ENCODE measurements at regions not wholly inside any gene's neighbourhood (a gene's known extent, or its start where the extent isn't known, plus 50 kb on each side); places are given as distances from the start of the nearest gene placed in this dataset.
"Not testable (repeated sequence)": the region's sequence is repeated elsewhere in the genome, so short reads cannot be mapped to it uniquely, and the experiment has no call there.

- Histone ChIP-seq H3K9me3 (peaks cover 3% of the 10 kb centered on the region), H3K36me3 (no peaks in the 10 kb centered on the region), H3K27me3 (no peaks in the 10 kb centered on the region), H3K4me3 (no peak overlapping the region)
- no peak for DNase-seq
These were observed 61.0 kb upstream of the ADAMTS2 start for GRCh38 chr5:179406031-179406961.

GRCh38 chr5:179405426-179406030 is 60.3 kb upstream of the ADAMTS2 start:
- Histone ChIP-seq H3K9me3 (peaks cover 10% of the 10 kb centered on the region), H3K27me3 (no peaks in the 10 kb centered on the region), H3K36me3 (no peaks in the 10 kb centered on the region), H3K4me3 (no peak overlapping the region)
- DNase-seq: no peak

DNA sequence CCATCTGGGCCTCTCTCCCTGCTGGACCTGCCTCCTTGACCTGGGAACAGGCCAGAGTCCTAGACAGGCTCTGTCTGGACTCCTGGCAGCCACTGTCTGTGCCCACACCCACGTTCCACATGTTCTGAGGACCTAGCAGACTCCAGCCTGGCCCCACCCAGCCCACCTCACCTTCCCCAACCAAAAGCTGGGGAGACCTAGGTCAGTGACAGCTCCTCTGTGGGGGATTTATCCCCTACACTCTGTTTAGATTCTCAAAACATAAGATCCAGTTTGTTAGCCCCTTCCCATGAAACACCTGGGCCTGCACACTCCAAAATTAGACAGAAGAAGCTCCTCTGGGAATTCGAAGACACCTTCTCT is 59.8 kb upstream of the ADAMTS2 start:
- no peak overlapping the region for H3K4me3 ChIP-seq
- peaks cover 15% of the 10 kb centered on the region for H3K9me3 ChIP-seq
- no peak for DNase-seq
- no peaks in the 10 kb centered on the region for H3K36me3 ChIP-seq
- no peaks in the 10 kb centered on the region for H3K27me3 ChIP-seq

DNA sequence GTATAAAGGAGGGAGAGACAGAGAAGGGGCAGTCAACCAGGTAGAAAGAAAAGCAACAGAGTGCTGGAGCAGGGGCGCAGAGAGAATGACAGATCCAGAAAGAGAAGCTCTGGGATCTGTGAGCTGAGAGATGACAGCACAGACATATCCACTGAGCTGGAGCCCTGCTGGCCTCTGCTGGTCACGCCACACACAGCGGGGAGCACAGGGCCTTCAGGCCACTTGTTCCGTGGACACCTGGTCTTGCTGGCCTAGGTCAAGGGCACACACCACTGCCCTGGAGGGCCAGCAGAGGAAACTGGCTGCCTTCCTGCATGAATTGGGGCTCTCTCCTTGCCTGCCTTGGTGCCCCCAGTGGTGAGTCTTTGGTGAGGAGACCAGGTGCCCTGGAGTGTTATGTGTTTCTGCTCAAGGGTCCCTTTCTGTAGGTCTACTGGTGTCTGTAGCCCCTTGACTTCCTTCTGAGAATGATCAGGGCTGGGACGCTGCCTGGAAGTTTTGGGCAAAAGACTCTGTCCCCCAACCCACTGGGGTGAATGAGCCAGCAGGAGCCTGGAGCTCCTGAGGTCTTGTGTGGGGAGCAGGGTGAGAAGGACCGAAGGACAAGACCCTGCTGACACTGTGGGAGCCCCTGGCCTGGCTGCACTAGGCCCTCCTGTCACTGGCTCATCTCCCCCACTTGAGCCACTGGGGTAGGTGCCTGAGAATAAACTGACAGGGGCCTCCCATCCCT is 59.2 kb upstream of the ADAMTS2 start:
- Histone ChIP-seq H3K36me3 (no peaks in the 10 kb centered on the region), H3K4me3 (no peak overlapping the region), H3K9me3 (peaks cover 21% of the 10 kb centered on the region), H3K27me3 (no peaks in the 10 kb centered on the region)
- peak; percentile 34 for DNase-seq

DNA sequence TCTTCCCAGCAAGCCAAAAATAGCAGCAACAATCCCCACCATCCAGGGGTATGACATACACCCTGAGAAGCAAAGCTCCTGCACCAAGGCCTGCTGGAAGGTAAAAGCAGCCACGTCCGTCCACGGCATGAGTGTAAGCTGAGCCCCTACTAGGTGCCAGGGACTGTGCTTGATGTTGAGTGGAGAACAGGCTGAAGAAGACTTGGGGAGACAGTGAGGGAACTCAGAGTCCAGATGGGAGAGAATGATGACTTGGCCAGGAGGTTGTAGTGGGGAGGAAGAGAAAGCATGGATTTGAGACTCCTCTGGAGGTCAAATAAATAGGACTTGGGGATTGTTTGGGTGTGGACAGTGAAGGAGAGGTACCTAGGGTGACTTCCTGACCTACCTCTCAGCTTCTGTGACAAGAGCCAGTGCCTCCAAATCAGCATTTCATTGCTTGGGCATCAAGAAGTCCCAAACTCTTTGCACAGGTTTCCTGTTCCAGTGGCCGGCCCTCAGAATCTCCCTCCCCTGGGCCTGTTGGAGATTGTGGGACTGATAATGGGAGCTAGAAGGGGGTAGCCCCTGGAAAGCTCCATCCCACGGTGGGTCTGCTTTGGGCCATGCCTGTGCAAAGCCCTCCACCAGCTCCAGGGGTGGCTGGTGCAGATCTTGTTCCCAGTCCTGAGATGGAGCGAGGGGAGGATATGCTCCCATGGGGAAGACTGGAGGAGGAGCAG is 58.3 kb upstream of the ADAMTS2 start:
- peaks cover 30% of the 10 kb centered on the region for H3K9me3 ChIP-seq
- H3K4me3 ChIP-seq: no peak overlapping the region
- no peak for DNase-seq
- H3K27me3 ChIP-seq: no peaks in the 10 kb centered on the region
- H3K36me3 ChIP-seq: no peaks in the 10 kb centered on the region

- H3K36me3 ChIP-seq, H3K27me3 ChIP-seq, H3K4me3 ChIP-seq, DNase-seq: not testable (repeated sequence)
- peaks cover 34% of the 10 kb centered on the region for H3K9me3 ChIP-seq
These were observed 55.2 kb upstream of the ADAMTS2 start for GRCh38 chr5:179400435-179400834.

DNA sequence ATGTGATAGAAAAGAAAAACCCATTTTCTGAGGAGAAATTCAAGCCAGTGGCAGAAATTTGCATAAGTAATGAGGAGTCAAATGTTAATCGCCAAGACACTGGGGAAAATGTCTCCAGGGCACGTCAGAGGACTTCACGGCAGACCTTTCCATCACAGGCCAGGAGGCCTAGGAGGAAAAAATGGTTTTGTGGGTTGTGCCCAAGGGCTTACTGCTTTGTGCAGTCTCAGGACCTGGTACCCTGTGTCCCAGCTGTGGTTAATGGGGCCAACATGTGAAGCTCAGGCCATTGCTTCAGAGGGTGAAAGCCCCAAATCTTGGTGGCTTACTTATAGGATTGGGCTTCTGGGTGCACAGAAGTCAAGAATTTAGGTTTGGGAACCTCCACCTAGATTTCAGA is 54.8 kb upstream of the ADAMTS2 start:
- DNase-seq: no peak
- Histone ChIP-seq H3K4me3 (no peak overlapping the region), H3K36me3 (no peaks in the 10 kb centered on the region), H3K27me3 (no peaks in the 10 kb centered on the region), H3K9me3 (peaks cover 35% of the 10 kb centered on the region)

DNA sequence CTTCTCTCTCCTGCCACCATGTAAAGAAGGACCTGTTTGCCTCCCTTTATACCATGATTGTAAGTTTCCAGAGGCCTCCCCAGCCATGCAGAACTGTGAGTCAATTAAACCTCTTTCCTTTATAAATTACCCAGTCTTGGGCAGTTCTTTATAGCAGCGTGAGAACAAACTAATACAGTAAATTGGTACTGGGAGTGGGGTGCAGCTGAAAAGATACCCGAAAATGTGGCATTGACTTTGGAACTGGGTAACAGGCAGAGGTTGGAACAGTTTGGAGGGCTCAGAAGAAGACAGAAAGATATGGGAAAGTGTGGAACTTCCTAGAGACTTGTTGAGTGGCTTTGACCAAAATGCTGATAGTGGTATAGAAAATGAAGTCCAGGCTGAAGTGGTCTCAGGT is 54.1 kb upstream of the ADAMTS2 start:
- peaks cover 41% of the 10 kb centered on the region for H3K9me3 ChIP-seq
- H3K27me3 ChIP-seq, DNase-seq, H3K36me3 ChIP-seq, H3K4me3 ChIP-seq: not testable (repeated sequence)

- no peak for DNase-seq
- Histone ChIP-seq H3K4me3 (no peak overlapping the region), H3K27me3 (no peaks in the 10 kb centered on the region), H3K9me3 (peaks cover 59% of the 10 kb centered on the region), H3K36me3 (no peaks in the 10 kb centered on the region)
These were observed 52.3 kb upstream of the ADAMTS2 start for GRCh38 chr5:179397516-179397915.

Data from MG63 (cell line).